K562 (cell line): ENCODE measurements at regions not wholly inside any gene's neighbourhood (a gene's known extent, or its start where the extent isn't known, plus 50 kb on each side); places are given as distances from the start of the nearest gene placed in this dataset.

Source experiments
- ATAC-seq: fragments of 200-7000 bp; cut with Tn5 transposase; 3 replicates; pipeline ENCODE4 v1.9.1; 2020; ENCODE audit warnings: moderate library complexity
- BruUV-seq: library from RNA; stranded (reverse); fragments of 400-500 nt; replicated peaks from 2 replicates; lab custom pipeline; 2021; lab: Mats Ljungman, UMichigan
- CTCF ChIA-PET: fragments of 300-600 bp; formaldehyde crosslinking; extraction: SDS; loops from one replicate; lab custom pipeline; 2021; ENCODE audit warnings: low intra/inter-chr PET ratio; lab: Yijun Ruan, JAX
- POLR2A ChIA-PET: fragments of 300-600, 350-650 bp; sonication (Branson Sonifier 250); formaldehyde crosslinking; extraction: SDS; loops from one replicate; lab custom pipeline; 2021; ENCODE audit warnings: antibody characterized with exemption, inconsistent platforms; lab: Yijun Ruan, JAX
- DNase-seq, 4 experiments: peaks; one replicate each; pipeline versions ENCODE4 v3.0.0 to v3.0.0-alpha.2; 2011 to 2018; ENCODE audit warnings: low spot score in 3 of 4, mixed read lengths in 3 of 4; ENCODE audit errors: extremely low read depth in 1 of 4
- FAIRE-seq: peaks from 2 replicates; lab custom pipeline; 2011; peaks lifted over from hg19 to GRCh38; lab: Jason Lieb, UNC
- H2AFZ ChIP-seq: 2 replicates; pipeline ENCODE4 v1.6.0; 2011; ENCODE audit warnings: low read depth, low read length, control low read depth, inconsistent platforms
- H3K27ac ChIP-seq: fragments of 200-600 bp; 3 replicates; pipeline ENCODE4 v1.8.0; 2011; ENCODE audit warnings: low read depth, mild to moderate bottlenecking, control low read depth, inconsistent platforms, low read length, moderate library complexity, mixed read lengths; ENCODE audit errors: extremely low read depth
- H3K27me3 ChIP-seq, 2 experiments: fragments of 300-600 bp in 1 of 2; 2 replicates in 1 of 2; 3 replicates in 1 of 2; pipeline versions ENCODE4 v1.6.0 to v1.8.0; 2011; ENCODE audit warnings: inconsistent platforms in 2 of 2, low read length in 2 of 2, mild to moderate bottlenecking in 1 of 2, mixed read lengths in 1 of 2, moderate library complexity in 1 of 2; ENCODE audit not compliant: control insufficient read depth in 2 of 2, insufficient read depth in 2 of 2
- H3K36me3 ChIP-seq: fragments of 300-600 bp; 3 replicates; pipeline ENCODE4 v1.8.0; 2011; ENCODE audit warnings: mild to moderate bottlenecking, low read length, inconsistent platforms; ENCODE audit not compliant: control insufficient read depth, insufficient read depth
- H3K4me1 ChIP-seq, 2 experiments: fragments of 200-600 bp in 1 of 2; replicated peaks in 1 of 2; 2 replicates in 1 of 2; 3 replicates in 1 of 2; pipeline versions ENCODE4 v1.5.1 to v1.8.0; 2011; ENCODE audit warnings: inconsistent platforms in 2 of 2, low read length in 2 of 2, mild to moderate bottlenecking in 1 of 2, mixed read lengths in 1 of 2, moderate library complexity in 1 of 2; ENCODE audit not compliant: control insufficient read depth in 2 of 2, insufficient read depth in 2 of 2
- H3K4me2 ChIP-seq: 2 replicates; pipeline ENCODE4 v1.6.1; 2011; ENCODE audit warnings: low read length, control low read depth, inconsistent platforms, mixed read lengths; ENCODE audit not compliant: insufficient read depth
- H3K4me3 ChIP-seq: fragments of 200-600 bp; sonication (generic), shearing (Covaris generic); 2 replicates; pipeline ENCODE4 v1.5.1; 2016; ENCODE audit warnings: control low read depth, inconsistent platforms
- H3K79me2 ChIP-seq: fragments of 200-600 bp; 3 replicates; pipeline ENCODE4 v1.8.0; 2011; ENCODE audit warnings: low read length, inconsistent platforms; ENCODE audit not compliant: control insufficient read depth, insufficient read depth
- H3K9ac ChIP-seq, 2 experiments: 2 replicates each; pipeline versions ENCODE4 v1.6.0 to v1.6.1; 2011; ENCODE audit warnings: low read depth in 2 of 2, low read length in 2 of 2, control low read depth in 1 of 2, inconsistent platforms in 1 of 2, mild to moderate bottlenecking in 1 of 2, mixed read lengths in 1 of 2; ENCODE audit not compliant: insufficient read depth in 1 of 2
- H3K9me1 ChIP-seq: one replicate; pipeline ENCODE4 v1.6.0; 2011; ENCODE audit warnings: inconsistent platforms, mild to moderate bottlenecking, low read length, moderate library complexity; ENCODE audit not compliant: control insufficient read depth, insufficient read depth
- H3K9me3 ChIP-seq: replicated peaks from 2 replicates; pipeline ENCODE4 v1.5.1; 2011; ENCODE audit warnings: low read depth, low read length, inconsistent platforms; ENCODE audit not compliant: control insufficient read depth, insufficient read depth
- H4K20me1 ChIP-seq: replicated peaks from 2 replicates; pipeline ENCODE4 v1.6.1; 2011; ENCODE audit warnings: low read length, inconsistent platforms, mixed read lengths; ENCODE audit not compliant: control insufficient read depth, insufficient read depth
- GTF2B ChIP-seq: IDR thresholded peaks from 2 replicates; pipeline ENCODE4 v1.6.1; 2011; ENCODE audit not compliant: insufficient read length; ENCODE audit errors: extremely low read depth
- ZNF124 ChIP-seq: sonication (generic); formaldehyde crosslinking; IDR thresholded peaks from 2 replicates; pipeline ENCODE4 v1.8.1; 2022; ENCODE audit warnings: missing genetic modification reagents
- ZNF561 ChIP-seq: fragments of 450-650 bp; formaldehyde crosslinking; conservative IDR thresholded peaks from 2 replicates; pipeline ENCODE4 v1.4.0; 2020; ENCODE audit warnings: mild to moderate bottlenecking, moderate library complexity
- WGBS: fragments of 100-300 bp; shearing (Covaris generic); methylation state at CpG from one replicate; pipeline ENCODE4 v1.1.6; 2016; ENCODE audit warnings: low coverage, mixed read lengths; ENCODE audit not compliant: insufficient coverage; ENCODE audit errors: missing lambda C conversion rate; 5-methylcytosine and 5-hydroxymethylcytosine counted together
- in situ Hi-C: fragments of 300-500 bp; cut with MboI; formaldehyde crosslinking; loops from 4 replicates; pipeline ENCODE4 v1.15.0; 2018; ENCODE audit warnings: inconsistent platforms, mixed read lengths
- intact Hi-C: fragments of 100-400 bp; cut with micrococcal nuclease; formaldehyde crosslinking; loops from 2 replicates; pipeline ENCODE4 v1.14.2; 2022

GRCh38 chr6:156720691-156721685, 56.2 kb upstream of the ARID1B start:
- H3K9me1 ChIP-seq: no peaks in the 10 kb centered on the region
- H3K9ac ChIP-seq: peak overlapping the region; percentile 3 to 77; a peak in 3 of 4 replicates
- no peaks in the 10 kb centered on the region for H4K20me1 ChIP-seq
- H3K27ac ChIP-seq: peak overlapping the region; percentile 90
- H3K4me3 ChIP-seq: no peak overlapping the region
- FAIRE-seq (no peak), DNase-seq (peak in 1 of 4 experiments; percentile 21), ATAC-seq (no peak; the same call in 2 of the 3 replicates)
- WGBS: 83% methylated on average over 17 of the region's 17 CpGs
- POLR2A ChIA-PET: interaction anchor here (0.6 to 1.4 kb wide), 6 partner anchors 8 to 350 kb away, joined by 3 to 4 read pairs (median 3); no protein-coding TSS in a partner anchor
- TF ChIP-seq ZNF561 (CRISPR knock-in tag) (0 out of 2 replicates have a peak, but pooled peaks have one; percentile 9), GTF2B (no peak), ZNF124 (CRISPR knock-in tag) (no peak)
- no peaks in the 10 kb centered on the region for H3K79me2 ChIP-seq
- H3K27me3 ChIP-seq: no peaks in the 10 kb centered on the region
- intact Hi-C loops (loop anchor here (2.0 kb wide), 1 partner anchor 56 kb away; the partner anchor contains the start of gene ARID1B), in situ Hi-C loops (no loop called here)
- BruUV-seq: no TSS peak
- peaks cover 33% of the 10 kb centered on the region in 2 experiments for H3K4me1 ChIP-seq
- H2AFZ ChIP-seq: peak overlapping the region; percentile 99
- peak overlapping the region; percentile 86 for H3K4me2 ChIP-seq
- no peaks in the 10 kb centered on the region for H3K9me3 ChIP-seq
- H3K36me3 ChIP-seq: no peaks in the 10 kb centered on the region
- CTCF ChIA-PET: no interaction called here
